ENCODE measurements at regions not wholly inside any gene's neighbourhood (a gene's known extent, or its start where the extent isn't known, plus 50 kb on each side); places are given as distances from the start of the nearest gene placed in this dataset.

- no peak for TF ChIP-seq CTCF (IDR thresholded peaks at IDR 0.05; ENCODE audit: low read depth, low read length, poor library complexity, severe bottlenecking)
- TF ChIP-seq EZH2phosphoT487 (IDR thresholded peaks at IDR 0.05; ENCODE audit: borderline replicate concordance, low read length): no peak
Measured at GRCh38 chr5:136853971-136854370, 488.6 kb upstream of the TRPC7 start.

All from DOHH2 (cell line).